Calu3 (cell line): ENCODE measurements at regions not wholly inside any gene's neighbourhood (a gene's known extent, or its start where the extent isn't known, plus 50 kb on each side); places are given as distances from the start of the nearest gene placed in this dataset.
"Not testable (repeated sequence)": the region's sequence is repeated elsewhere in the genome, so short reads cannot be mapped to it uniquely, and the experiment has no call there.

Experiments
- BruUV-seq: library from RNA; stranded (reverse); fragments of 400-500 nt; replicated peaks from 2 replicates; lab custom pipeline; 2021; lab: Mats Ljungman, UMichigan
- CTCF ChIA-PET: fragments of 300-600 bp; sonication (Branson Sonifier 250); formaldehyde crosslinking; loops from one replicate; lab custom pipeline; 2022; ENCODE audit warnings: antibody characterized with exemption; lab: Charles Lee
- DNase-seq: peaks from one replicate; pipeline ENCODE4 v3.0.0; 2022
- H3K27ac Mint-ChIP-seq: one replicate; pipeline ENCODE4 v1.8.0; 2022; ENCODE audit warnings: mixed read lengths; ENCODE audit not compliant: unreplicated experiment
- H3K27me3 Mint-ChIP-seq: one replicate; pipeline ENCODE4 v1.8.0; 2022; ENCODE audit warnings: mixed read lengths; ENCODE audit not compliant: unreplicated experiment
- H3K36me3 Mint-ChIP-seq: one replicate; pipeline ENCODE4 v1.8.0; 2022; ENCODE audit warnings: mild to moderate bottlenecking, moderate library complexity, mixed read lengths; ENCODE audit not compliant: insufficient read depth, unreplicated experiment
- H3K4me1 Mint-ChIP-seq: one replicate; pipeline ENCODE4 v1.8.0; 2022; ENCODE audit warnings: mild to moderate bottlenecking, low read depth, mixed read lengths; ENCODE audit not compliant: unreplicated experiment
- H3K4me3 Mint-ChIP-seq: one replicate; pipeline ENCODE4 v1.8.0; 2022; ENCODE audit warnings: mild to moderate bottlenecking, low read depth, moderate library complexity, mixed read lengths; ENCODE audit not compliant: unreplicated experiment
- H3K9me3 Mint-ChIP-seq: one replicate; pipeline ENCODE4 v1.8.0; 2022; ENCODE audit warnings: low read depth, mixed read lengths; ENCODE audit not compliant: unreplicated experiment
- CTCF ChIP-seq: fragments of 200-600 bp; IDR thresholded peaks from one replicate; pipeline ENCODE4 v1.8.0; 2022; ENCODE audit warnings: antibody characterized with exemption; ENCODE audit not compliant: unreplicated experiment
- intact Hi-C: fragments of 100-400 bp; cut with micrococcal nuclease; formaldehyde crosslinking; loops from one replicate; pipeline ENCODE4 v1.10.0; 2022; ENCODE audit not compliant: unreplicated experiment

GRCh38 chr1:219708919-219709543, 96.1 kb upstream of the ZC3H11B start:
- no peak overlapping the region for H3K27ac Mint-ChIP-seq
- CTCF ChIA-PET = no interaction called here
- H3K4me1 Mint-ChIP-seq = no peaks in the 10 kb centered on the region
- no peak for DNase-seq
- no peak overlapping the region for H3K4me3 Mint-ChIP-seq
- H3K36me3 Mint-ChIP-seq = no peaks in the 10 kb centered on the region
- no peak for TF ChIP-seq CTCF
- intact Hi-C loops = no loop called here
- H3K9me3 Mint-ChIP-seq = no peaks in the 10 kb centered on the region
- H3K27me3 Mint-ChIP-seq = peaks cover 19% of the 10 kb centered on the region
- no TSS peak for BruUV-seq

- H3K36me3 Mint-ChIP-seq, CTCF ChIA-PET, H3K27ac Mint-ChIP-seq, H3K4me3 Mint-ChIP-seq, H3K9me3 Mint-ChIP-seq, DNase-seq, H3K4me1 Mint-ChIP-seq, BruUV-seq, intact Hi-C loops: not testable (repeated sequence)
- H3K27me3 Mint-ChIP-seq = peaks cover 19% of the 10 kb centered on the region
Measured at GRCh38 chr1:219707885-219708284, 95.0 kb upstream of the ZC3H11B start.

GRCh38 chr1:219704331-219704730, 91.4 kb upstream of the ZC3H11B start:
- intact Hi-C loops, H3K36me3 Mint-ChIP-seq, H3K4me3 Mint-ChIP-seq, H3K9me3 Mint-ChIP-seq, DNase-seq, CTCF ChIA-PET, H3K27ac Mint-ChIP-seq, BruUV-seq, H3K4me1 Mint-ChIP-seq: not testable (repeated sequence)
- peaks cover 15% of the 10 kb centered on the region for H3K27me3 Mint-ChIP-seq

GRCh38 chr1:219703368-219703639, 90.4 kb upstream of the ZC3H11B start:
- intact Hi-C loops = no loop called here
- H3K27me3 Mint-ChIP-seq = peaks cover 18% of the 10 kb centered on the region
- CTCF ChIA-PET = no interaction called here
- H3K36me3 Mint-ChIP-seq = no peaks in the 10 kb centered on the region
- no peaks in the 10 kb centered on the region for H3K9me3 Mint-ChIP-seq
- DNase-seq = no peak
- BruUV-seq = no TSS peak
- peaks cover 11% of the 10 kb centered on the region for H3K4me1 Mint-ChIP-seq
- no peak for TF ChIP-seq CTCF
- no peak overlapping the region for H3K27ac Mint-ChIP-seq
- no peak overlapping the region for H3K4me3 Mint-ChIP-seq

GRCh38 chr1:219701476-219701875, 88.6 kb upstream of the ZC3H11B start:
- Mint-ChIP-seq H3K4me3 (no peak overlapping the region), H3K9me3 (no peaks in the 10 kb centered on the region), H3K4me1 (peaks cover 11% of the 10 kb centered on the region), H3K27me3 (peaks cover 18% of the 10 kb centered on the region), H3K36me3 (no peaks in the 10 kb centered on the region), H3K27ac (no peak overlapping the region)
- CTCF ChIA-PET = no interaction called here
- intact Hi-C loops = no loop called here
- no peak for TF ChIP-seq CTCF
- no TSS peak for BruUV-seq
- DNase-seq = no peak
